ENCODE measurements at regions not wholly inside any gene's neighbourhood (a gene's known extent, or its start where the extent isn't known, plus 50 kb on each side); places are given as distances from the start of the nearest gene placed in this dataset.

DNA sequence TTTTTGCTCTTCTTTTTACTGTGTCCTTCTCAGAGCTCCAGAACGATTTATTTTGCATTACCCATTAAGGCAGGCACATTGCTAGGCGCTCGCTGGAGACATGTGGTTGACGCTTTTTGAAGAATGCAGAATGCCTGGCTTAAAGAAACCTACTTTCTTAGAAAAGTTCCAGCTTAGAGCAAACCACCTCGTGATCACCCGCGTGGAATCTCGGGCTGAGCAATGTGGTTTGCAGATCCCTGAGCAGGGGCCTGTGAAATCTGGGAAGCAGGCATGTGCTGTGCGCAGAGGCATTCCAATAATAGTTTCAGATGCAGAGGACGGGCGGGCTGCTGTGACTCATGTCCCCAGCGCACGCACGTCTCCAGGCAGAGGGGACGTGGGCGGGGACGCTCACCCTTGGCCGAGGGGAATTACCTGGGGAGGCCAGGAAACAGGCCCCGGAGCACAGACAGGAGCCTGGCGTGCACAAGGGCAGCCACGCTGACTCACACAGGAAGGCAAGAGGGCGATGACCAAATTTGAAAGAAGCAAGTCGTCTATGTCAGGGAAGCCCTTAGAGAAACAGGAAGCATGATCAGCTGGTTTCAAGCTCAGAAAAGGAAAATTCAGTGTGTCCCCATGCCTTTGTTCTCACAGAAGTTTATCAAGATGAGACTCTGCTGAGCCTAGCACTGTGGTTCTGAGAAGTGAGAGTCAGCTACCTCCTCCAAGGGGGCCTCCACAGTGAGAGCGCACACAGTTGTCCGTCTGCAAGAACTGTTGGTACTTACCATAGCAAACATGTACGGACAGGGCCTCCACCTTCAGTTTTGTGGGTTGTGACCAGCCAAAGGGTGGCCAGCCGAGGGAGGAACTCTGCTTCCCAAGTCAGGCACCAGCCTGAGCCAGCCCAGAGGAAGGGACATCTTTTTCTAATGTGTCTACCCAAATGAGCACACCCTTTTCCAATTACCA is 218.6 kb downstream of the PIK3R1 start (continued):
- peak; percentile 95 for TF ChIP-seq DACH1 (IDR thresholded peaks at IDR 0.05; ENCODE audit: partially characterized antibody)
- peak; percentile 36; the same call in 1 of the 2 replicates for TF ChIP-seq ZNF24 (IDR thresholded peaks at IDR 0.05)
- no peak for TF ChIP-seq ATF1 (CRISPR knock-in tag; IDR thresholded peaks at IDR 0.05)
- peak; percentile 71 for TF ChIP-seq ATF1 (tag; IDR thresholded peaks at IDR 0.05)
- no peak for TF ChIP-seq FOXM1 (IDR thresholded peaks at IDR 0.05; ENCODE audit: low read depth)
- 0 out of 2 replicates have a peak, but pooled peaks have one; percentile 65 for TF ChIP-seq FOXM1 (CRISPR knock-in tag; IDR thresholded peaks at IDR 0.05; ENCODE audit: low read depth)
- TF ChIP-seq, protein P1, sequence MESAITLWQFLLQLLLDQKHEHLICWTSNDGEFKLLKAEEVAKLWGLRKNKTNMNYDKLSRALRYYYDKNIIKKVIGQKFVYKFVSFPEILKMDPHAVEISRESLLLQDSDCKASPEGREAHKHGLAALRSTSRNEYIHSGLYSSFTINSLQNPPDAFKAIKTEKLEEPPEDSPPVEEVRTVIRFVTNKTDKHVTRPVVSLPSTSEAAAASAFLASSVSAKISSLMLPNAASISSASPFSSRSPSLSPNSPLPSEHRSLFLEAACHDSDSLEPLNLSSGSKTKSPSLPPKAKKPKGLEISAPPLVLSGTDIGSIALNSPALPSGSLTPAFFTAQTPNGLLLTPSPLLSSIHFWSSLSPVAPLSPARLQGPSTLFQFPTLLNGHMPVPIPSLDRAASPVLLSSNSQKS (CRISPR knock-in tag; IDR thresholded peaks at IDR 0.05): no peak
- TF ChIP-seq, protein P2, sequence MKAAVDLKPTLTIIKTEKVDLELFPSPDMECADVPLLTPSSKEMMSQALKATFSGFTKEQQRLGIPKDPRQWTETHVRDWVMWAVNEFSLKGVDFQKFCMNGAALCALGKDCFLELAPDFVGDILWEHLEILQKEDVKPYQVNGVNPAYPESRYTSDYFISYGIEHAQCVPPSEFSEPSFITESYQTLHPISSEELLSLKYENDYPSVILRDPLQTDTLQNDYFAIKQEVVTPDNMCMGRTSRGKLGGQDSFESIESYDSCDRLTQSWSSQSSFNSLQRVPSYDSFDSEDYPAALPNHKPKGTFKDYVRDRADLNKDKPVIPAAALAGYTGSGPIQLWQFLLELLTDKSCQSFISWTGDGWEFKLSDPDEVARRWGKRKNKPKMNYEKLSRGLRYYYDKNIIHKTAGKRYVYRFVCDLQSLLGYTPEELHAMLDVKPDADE (conservative IDR thresholded peaks at IDR 0.05; ENCODE audit: control insufficient read depth, low read depth, low read length): 0 out of 2 replicates have a peak, but pooled peaks have one; percentile 64
- peak; percentile 77 for TF ChIP-seq C11orf30 (IDR thresholded peaks at IDR 0.05; ENCODE audit: low read depth)
- peak; percentile 85 for TF ChIP-seq CTBP1 (IDR thresholded peaks at IDR 0.05; ENCODE audit: borderline replicate concordance)
- TF ChIP-seq GTF2E2 (tag; IDR thresholded peaks at IDR 0.05): no peak
- TF ChIP-seq ZFX (CRISPR knock-in tag; IDR thresholded peaks at IDR 0.05): peak; percentile 80
- TF ChIP-seq BRCA1 (IDR thresholded peaks at IDR 0.05): no peak
- peak; percentile 63; the same call in 1 of the 2 replicates for TF ChIP-seq BRCA1 (CRISPR knock-in tag; IDR thresholded peaks at IDR 0.05)
- no peak for TF ChIP-seq CREB1 (IDR thresholded peaks at IDR 0.05)
- TF ChIP-seq CREB1 (CRISPR knock-in tag; IDR thresholded peaks at IDR 0.05): peak; percentile 64; the same call in 1 of the 2 replicates
- TF ChIP-seq MCM3 (IDR thresholded peaks at IDR 0.05): no peak
- no peak for TF ChIP-seq HLTF (IDR thresholded peaks at IDR 0.05)
- peak; percentile 72; the same call in 1 of the 2 replicates for TF ChIP-seq MECOM (CRISPR knock-in tag; IDR thresholded peaks at IDR 0.05)
- TF ChIP-seq, protein P3, sequence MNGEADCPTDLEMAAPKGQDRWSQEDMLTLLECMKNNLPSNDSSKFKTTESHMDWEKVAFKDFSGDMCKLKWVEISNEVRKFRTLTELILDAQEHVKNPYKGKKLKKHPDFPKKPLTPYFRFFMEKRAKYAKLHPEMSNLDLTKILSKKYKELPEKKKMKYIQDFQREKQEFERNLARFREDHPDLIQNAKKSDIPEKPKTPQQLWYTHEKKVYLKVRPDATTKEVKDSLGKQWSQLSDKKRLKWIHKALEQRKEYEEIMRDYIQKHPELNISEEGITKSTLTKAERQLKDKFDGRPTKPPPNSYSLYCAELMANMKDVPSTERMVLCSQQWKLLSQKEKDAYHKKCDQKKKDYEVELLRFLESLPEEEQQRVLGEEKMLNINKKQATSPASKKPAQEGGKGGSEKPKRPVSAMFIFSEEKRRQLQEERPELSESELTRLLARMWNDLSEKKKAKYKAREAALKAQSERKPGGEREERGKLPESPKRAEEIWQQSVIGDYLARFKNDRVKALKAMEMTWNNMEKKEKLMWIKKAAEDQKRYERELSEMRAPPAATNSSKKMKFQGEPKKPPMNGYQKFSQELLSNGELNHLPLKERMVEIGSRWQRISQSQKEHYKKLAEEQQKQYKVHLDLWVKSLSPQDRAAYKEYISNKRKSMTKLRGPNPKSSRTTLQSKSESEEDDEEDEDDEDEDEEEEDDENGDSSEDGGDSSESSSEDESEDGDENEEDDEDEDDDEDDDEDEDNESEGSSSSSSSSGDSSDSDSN (IDR thresholded peaks at IDR 0.05; ENCODE audit: borderline replicate concordance in 1 of 2, low read depth in 2 of 2, low read length in 2 of 2): peak in 1 of 2 experiments; percentile 77; a peak in 2 of 4 replicates
- TF ChIP-seq OTX1 (CRISPR knock-in tag; IDR thresholded peaks at IDR 0.05): no peak
- peak; percentile 39; the same call in 1 of the 2 replicates for TF ChIP-seq VEZF1 (CRISPR knock-in tag; IDR thresholded peaks at IDR 0.05)
- peak; percentile 51 to 56; a peak in 1 of 4 replicates for TF ChIP-seq TEAD1 (CRISPR knock-in tag; IDR thresholded peaks at IDR 0.05)
- no peak for TF ChIP-seq CGGBP1 (CRISPR knock-in tag; IDR thresholded peaks at IDR 0.05)

Measured in K562 (cell line).